H1 (cell line): ENCODE measurements at regions not wholly inside any gene's neighbourhood (a gene's known extent, or its start where the extent isn't known, plus 50 kb on each side); places are given as distances from the start of the nearest gene placed in this dataset.
"Not testable (repeated sequence)": the region's sequence is repeated elsewhere in the genome, so short reads cannot be mapped to it uniquely, and the experiment has no call there.

ENCODE experiments used
- CTCF ChIA-PET: fragments of 300-600 bp; sonication (Branson Sonifier 250); formaldehyde crosslinking; loops from one replicate; lab custom pipeline; 2021; ENCODE audit not compliant: partially characterized antibody; lab: Charles Lee
- POLR2A ChIA-PET: fragments of 300-600 bp; sonication (Branson Sonifier 250); formaldehyde crosslinking; loops from one replicate; lab custom pipeline; 2021; ENCODE audit warnings: inconsistent platforms; ENCODE audit not compliant: partially characterized antibody; lab: Charles Lee
- DNase-seq, 2 experiments: peaks; one replicate each; pipeline versions ENCODE4 v3.0.0 to v3.0.0-alpha.2; 2010 to 2022; ENCODE audit warnings: low spot score in 2 of 2, low read depth in 1 of 2, mixed read lengths in 1 of 2
- FAIRE-seq: peaks from 2 replicates; lab custom pipeline; 2011; peaks lifted over from hg19 to GRCh38; lab: Jason Lieb, UNC
- H2AFZ ChIP-seq: 2 replicates; pipeline ENCODE4 v1.8.1; 2012; ENCODE audit warnings: low read length, inconsistent platforms
- H2AK5ac ChIP-seq: 2 replicates; pipeline ENCODE4 v1.6.1; 2013; ENCODE audit warnings: low read depth, low read length
- H2BK120ac ChIP-seq: replicated peaks from 2 replicates; pipeline ENCODE3; 2013; ENCODE audit warnings: low read depth, low read length, inconsistent platforms
- H2BK12ac ChIP-seq: 2 replicates; pipeline ENCODE4 v1.6.1; 2013; ENCODE audit warnings: low read depth, low read length
- H2BK15ac ChIP-seq: 2 replicates; pipeline ENCODE4 v1.6.1; 2013; ENCODE audit warnings: low read length
- H2BK20ac ChIP-seq: 2 replicates; pipeline ENCODE4 v1.6.1; 2013; ENCODE audit warnings: low read length
- H2BK5ac ChIP-seq: 2 replicates; pipeline ENCODE4 v1.6.1; 2013; ENCODE audit warnings: low read depth, low read length
- H3K14ac ChIP-seq: 2 replicates; pipeline ENCODE4 v1.6.1; 2013; ENCODE audit warnings: inconsistent platforms; ENCODE audit not compliant: insufficient read length
- H3K18ac ChIP-seq: 2 replicates; pipeline ENCODE4 v1.6.1; 2013; ENCODE audit warnings: low read length; ENCODE audit errors: extremely low read depth
- H3K23ac ChIP-seq: 2 replicates; pipeline ENCODE4 v1.6.1; 2013; ENCODE audit warnings: inconsistent platforms; ENCODE audit not compliant: insufficient read length
- H3K23me2 ChIP-seq: 2 replicates; pipeline ENCODE4 v1.6.1; 2013; ENCODE audit warnings: low read depth, low read length
- H3K27ac ChIP-seq: 2 replicates; pipeline ENCODE4 v1.6.1; 2011; ENCODE audit warnings: low read depth, low read length, inconsistent platforms
- H3K27me3 ChIP-seq, 4 experiments: replicated peaks in 1 of 4; 1 replicate in 1 of 4; 2 replicates in 3 of 4; pipeline versions ENCODE4 v1.6.1 to v1.8.1; 2011 to 2013; ENCODE audit warnings: low read length in 3 of 4, mild to moderate bottlenecking in 3 of 4, inconsistent platforms in 2 of 4, mixed read lengths in 2 of 4, moderate library complexity in 1 of 4; ENCODE audit not compliant: control insufficient read depth in 3 of 4, insufficient read depth in 3 of 4; ENCODE audit errors: extremely low read depth in 1 of 4
- H3K36me3 ChIP-seq, 4 experiments: 2 replicates each; pipeline versions ENCODE4 v1.6.1 to v1.8.1; 2011 to 2013; ENCODE audit warnings: mild to moderate bottlenecking in 4 of 4, low read length in 3 of 4, moderate library complexity in 2 of 4, control low read depth in 1 of 4, inconsistent platforms in 1 of 4; ENCODE audit not compliant: insufficient read depth in 4 of 4, control insufficient read depth in 2 of 4
- H3K4ac ChIP-seq: replicated peaks from 2 replicates; pipeline ENCODE3; 2013; ENCODE audit warnings: low read length, low read depth, mixed read lengths, inconsistent platforms; ENCODE audit not compliant: insufficient read length
- H3K4me1 ChIP-seq, 4 experiments: replicated peaks in 1 of 4; 1 replicate in 1 of 4; 2 replicates in 3 of 4; pipeline versions ENCODE4 v1.6.1 to v1.8.1; 2011 to 2013; ENCODE audit warnings: low read length in 3 of 4, inconsistent platforms in 2 of 4, mixed read lengths in 1 of 4; ENCODE audit not compliant: insufficient read depth in 4 of 4, control insufficient read depth in 3 of 4
- H3K4me2 ChIP-seq, 2 experiments: 2 replicates each; pipeline versions ENCODE4 v1.6.1 to v1.8.1; 2011 to 2013; ENCODE audit warnings: low read depth in 2 of 2, low read length in 2 of 2, control low read depth in 1 of 2, inconsistent platforms in 1 of 2, mild to moderate bottlenecking in 1 of 2; ENCODE audit not compliant: insufficient read depth in 1 of 2
- H3K4me3 ChIP-seq, 4 experiments: fragments of 200-600, 300-600 bp in 1 of 4; sonication (generic), shearing (Covaris generic), sonication (Bioruptor Twin) in 1 of 4; 2 replicates each; pipeline versions ENCODE4 v1.5.1 to v1.8.1; 2011 to 2016; ENCODE audit warnings: low read length in 4 of 4, low read depth in 3 of 4, control low read depth in 2 of 4, inconsistent platforms in 2 of 4, mild to moderate bottlenecking in 2 of 4, mixed read lengths in 1 of 4, moderate library complexity in 1 of 4; ENCODE audit not compliant: insufficient read depth in 2 of 4; ENCODE audit errors: extremely low read depth in 1 of 4
- H3K56ac ChIP-seq: replicated peaks from 2 replicates; pipeline ENCODE3; 2013; ENCODE audit warnings: low read depth, mild to moderate bottlenecking, mixed read lengths, low read length, inconsistent platforms; ENCODE audit not compliant: insufficient read length
- H3K79me1 ChIP-seq: 2 replicates; pipeline ENCODE4 v1.6.1; 2013; ENCODE audit warnings: low read depth, low read length, control low read depth
- H3K79me2 ChIP-seq, 2 experiments: 2 replicates each; pipeline versions ENCODE4 v1.6.1 to v1.8.1; 2012 to 2013; ENCODE audit warnings: low read length in 2 of 2, mild to moderate bottlenecking in 2 of 2, inconsistent platforms in 1 of 2; ENCODE audit not compliant: insufficient read depth in 2 of 2, control insufficient read depth in 1 of 2
- H3K9ac ChIP-seq, 4 experiments: replicated peaks in 1 of 4; 1 replicate in 1 of 4; 2 replicates in 3 of 4; pipeline versions ENCODE4 v1.6.1 to v1.8.1; 2011 to 2013; ENCODE audit warnings: low read depth in 3 of 4, low read length in 3 of 4, control low read depth in 2 of 4, mild to moderate bottlenecking in 2 of 4, moderate library complexity in 2 of 4, inconsistent platforms in 1 of 4; ENCODE audit errors: extremely low read depth in 1 of 4
- H3K9me3 ChIP-seq, 2 experiments: 2 replicates each; pipeline versions ENCODE4 v1.6.1 to v1.8.1; 2012 to 2013; ENCODE audit warnings: mild to moderate bottlenecking in 2 of 2, moderate library complexity in 2 of 2, control low read depth in 1 of 2, inconsistent platforms in 1 of 2, low read depth in 1 of 2, low read length in 1 of 2, mixed read lengths in 1 of 2; ENCODE audit not compliant: insufficient read depth in 2 of 2
- H4K20me1 ChIP-seq, 2 experiments: replicated peaks in 1 of 2; 2 replicates each; pipeline versions ENCODE3 to v1.8.1; 2011 to 2013; ENCODE audit warnings: inconsistent platforms in 2 of 2, low read length in 2 of 2, mild to moderate bottlenecking in 1 of 2; ENCODE audit not compliant: insufficient read depth in 2 of 2, control insufficient read depth in 1 of 2
- H4K5ac ChIP-seq: 2 replicates; pipeline ENCODE4 v1.6.1; 2013; ENCODE audit warnings: low read length, low read depth, mixed read lengths, inconsistent platforms; ENCODE audit not compliant: insufficient read length
- H4K8ac ChIP-seq: 2 replicates; pipeline ENCODE4 v1.8.0; 2013; ENCODE audit warnings: mild to moderate bottlenecking, moderate library complexity, low read length, inconsistent platforms; ENCODE audit not compliant: insufficient read depth; ENCODE audit errors: extremely low read depth
- H4K91ac ChIP-seq: replicated peaks from 2 replicates; pipeline ENCODE3; 2013; ENCODE audit warnings: low read length, mixed read lengths, inconsistent platforms; ENCODE audit not compliant: insufficient read length
- WGBS, 2 experiments: shearing (Covaris generic) in 1 of 2; methylation state at CpG; one replicate each; pipeline versions ENCODE4 v1.1.6 to v1.1.7; 2013 to 2015; ENCODE audit warnings: low lambda C conversion rate in 2 of 2, mixed read lengths in 2 of 2, inconsistent platforms in 1 of 2, low coverage in 1 of 2, missing lambda C conversion rate in 1 of 2; ENCODE audit not compliant: insufficient replicate concordance in 2 of 2, insufficient coverage in 1 of 2, insufficient read length in 1 of 2; ENCODE audit errors: extremely low coverage in 1 of 2, missing lambda C conversion rate in 1 of 2; 5-methylcytosine and 5-hydroxymethylcytosine counted together

DNA sequence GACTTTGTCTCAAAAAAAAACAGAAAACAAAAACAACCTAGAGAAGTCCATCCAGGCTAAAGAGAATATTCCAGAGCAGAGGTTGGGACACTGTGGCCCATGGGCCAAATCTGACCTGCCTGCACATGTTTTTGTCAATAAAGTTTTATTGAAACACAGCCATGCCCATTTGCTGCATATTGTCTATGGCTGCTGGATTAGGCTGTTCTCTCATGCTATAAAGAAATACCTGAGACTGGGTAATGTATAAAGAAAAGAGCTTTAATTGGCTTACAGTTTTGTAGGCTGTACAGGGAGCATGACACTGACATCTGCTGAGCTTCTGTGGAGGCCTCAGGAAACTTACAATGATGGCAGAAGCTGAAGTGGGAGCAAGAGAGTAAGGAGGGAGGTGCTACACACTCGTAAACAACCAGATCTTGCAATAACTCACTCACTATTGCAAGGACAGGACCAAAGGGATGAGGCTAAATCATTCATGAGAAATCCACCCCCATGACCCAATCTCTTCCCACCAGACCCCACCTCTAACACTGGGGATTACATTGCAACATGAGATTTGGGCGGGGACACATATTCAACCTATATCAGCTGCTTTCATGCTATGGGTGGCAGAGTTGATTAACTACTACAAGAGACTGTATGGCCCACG, 122.5 kb upstream of the KRTAP5-11 start:
- H3K56ac ChIP-seq, H3K4ac ChIP-seq, H3K23me2 ChIP-seq, H4K8ac ChIP-seq, H3K14ac ChIP-seq, DNase-seq, H2BK5ac ChIP-seq, POLR2A ChIA-PET, H3K79me1 ChIP-seq, FAIRE-seq, H2BK15ac ChIP-seq, H2AK5ac ChIP-seq, H2BK120ac ChIP-seq, H4K91ac ChIP-seq, CTCF ChIA-PET, H3K9ac ChIP-seq, H2BK20ac ChIP-seq, H3K4me1 ChIP-seq, H3K23ac ChIP-seq, H3K9me3 ChIP-seq, H3K4me3 ChIP-seq, H3K27me3 ChIP-seq, H3K18ac ChIP-seq, H3K4me2 ChIP-seq, H3K79me2 ChIP-seq, H2BK12ac ChIP-seq, H3K27ac ChIP-seq, H4K20me1 ChIP-seq, H2AFZ ChIP-seq, H3K36me3 ChIP-seq, H4K5ac ChIP-seq: not testable (repeated sequence)
- 77% methylated on average over 2 of the region's 3 CpGs; no CpG with 5 or more reads in 1 of the 2 experiments for WGBS, 2 experiments

DNA sequence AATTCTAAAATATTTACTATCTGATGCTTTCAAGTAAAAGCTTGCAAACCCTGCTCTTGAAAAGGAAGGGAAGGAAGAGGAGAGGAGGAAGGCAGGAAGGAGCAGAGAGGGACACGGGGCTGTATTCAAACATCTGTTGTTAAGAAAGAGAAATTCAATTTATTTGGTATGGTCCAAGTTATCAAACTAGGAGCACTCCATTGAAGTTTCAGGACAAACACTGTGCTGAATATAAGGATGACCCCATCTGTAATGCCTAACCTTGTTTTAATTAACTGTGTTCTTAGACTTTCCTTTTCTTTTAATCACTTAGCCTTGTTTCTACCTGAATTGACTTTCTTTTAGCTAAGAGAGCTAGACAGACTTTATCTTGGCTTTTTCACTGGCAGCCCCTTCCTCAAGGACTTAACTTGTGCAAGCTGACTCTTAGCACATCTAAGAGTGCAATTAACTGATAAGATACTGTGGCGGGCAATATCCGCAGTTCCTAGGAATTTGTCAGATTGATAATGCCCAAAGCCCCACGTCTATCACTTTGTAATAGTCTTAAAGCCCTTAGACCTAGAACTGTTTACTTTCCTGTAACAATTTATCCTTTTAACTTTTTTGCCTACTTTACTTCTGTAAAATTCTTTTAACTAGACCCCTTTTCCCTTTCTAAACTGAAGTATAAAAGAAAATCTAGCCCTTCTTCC, 123.2 kb upstream of the KRTAP5-11 start:
- H3K4ac ChIP-seq, FAIRE-seq, H2AK5ac ChIP-seq, H4K91ac ChIP-seq, H3K56ac ChIP-seq, H4K5ac ChIP-seq, H3K23ac ChIP-seq, H4K20me1 ChIP-seq, DNase-seq, H3K18ac ChIP-seq, H3K27ac ChIP-seq, CTCF ChIA-PET, H3K27me3 ChIP-seq, H3K23me2 ChIP-seq, H2BK20ac ChIP-seq, H3K4me2 ChIP-seq, H2BK12ac ChIP-seq, H3K79me2 ChIP-seq, H2BK120ac ChIP-seq, H3K9me3 ChIP-seq, H3K14ac ChIP-seq, H3K36me3 ChIP-seq, H3K4me1 ChIP-seq, H3K9ac ChIP-seq, H3K79me1 ChIP-seq, H3K4me3 ChIP-seq, H2BK15ac ChIP-seq, POLR2A ChIA-PET, H2BK5ac ChIP-seq, H4K8ac ChIP-seq, H2AFZ ChIP-seq: not testable (repeated sequence)
- WGBS, 2 experiments, result 86% methylated on average over 3 of the region's 4 CpGs; no CpG with 5 or more reads in 1 of the 2 experiments
